IPS-NIHi11 (cell line): ENCODE measurements at regions not wholly inside any gene's neighbourhood (a gene's known extent, or its start where the extent isn't known, plus 50 kb on each side); places are given as distances from the start of the nearest gene placed in this dataset.
"Not testable (repeated sequence)": the region's sequence is repeated elsewhere in the genome, so short reads cannot be mapped to it uniquely, and the experiment has no call there.

Experiments
- DNase-seq: peaks from one replicate; pipeline ENCODE4 v3.0.0; 2012; ENCODE audit warnings: mixed read lengths, low spot score

DNA sequence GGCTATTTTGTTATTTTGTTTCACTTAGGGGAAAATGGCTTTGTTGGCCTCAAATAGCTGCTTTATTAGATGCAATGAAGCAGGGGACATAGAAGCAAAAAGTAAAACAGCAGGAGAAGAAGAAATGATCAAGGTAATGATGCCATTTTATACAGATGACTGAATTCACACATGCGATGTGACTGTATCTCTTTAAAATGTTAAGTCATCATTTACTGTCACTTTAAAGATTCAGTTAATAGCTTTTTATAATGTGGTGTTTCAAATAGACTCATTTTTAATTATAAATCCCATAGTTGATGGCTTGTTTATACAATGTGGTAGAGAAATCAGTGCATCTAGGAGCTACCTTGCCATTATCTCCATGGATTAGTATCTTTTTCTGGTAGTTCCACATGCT is 863.9 kb upstream of the DEFB115 start:
- DNase-seq = not testable (repeated sequence)

DNA sequence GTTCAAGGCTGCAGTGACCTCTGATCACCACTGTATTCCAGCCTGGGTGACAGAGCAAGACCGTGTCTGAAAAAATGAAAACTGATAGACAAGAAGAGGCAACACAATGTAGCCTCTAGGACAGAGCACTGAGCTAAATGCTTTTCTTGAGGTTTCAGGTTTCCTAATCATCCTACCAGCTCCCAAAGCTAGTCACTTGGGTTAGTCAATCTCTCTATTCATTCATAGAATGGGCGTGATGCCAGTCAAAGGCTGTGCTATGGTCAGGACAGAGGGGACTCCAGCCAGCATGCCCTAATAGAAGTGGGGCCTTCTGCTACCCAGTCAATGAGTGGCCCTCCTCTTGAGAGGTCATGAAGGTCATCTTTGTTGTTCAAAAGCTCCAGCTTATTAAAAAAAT is 860.4 kb upstream of the DEFB115 start:
- DNase-seq = not testable (repeated sequence)

DNA sequence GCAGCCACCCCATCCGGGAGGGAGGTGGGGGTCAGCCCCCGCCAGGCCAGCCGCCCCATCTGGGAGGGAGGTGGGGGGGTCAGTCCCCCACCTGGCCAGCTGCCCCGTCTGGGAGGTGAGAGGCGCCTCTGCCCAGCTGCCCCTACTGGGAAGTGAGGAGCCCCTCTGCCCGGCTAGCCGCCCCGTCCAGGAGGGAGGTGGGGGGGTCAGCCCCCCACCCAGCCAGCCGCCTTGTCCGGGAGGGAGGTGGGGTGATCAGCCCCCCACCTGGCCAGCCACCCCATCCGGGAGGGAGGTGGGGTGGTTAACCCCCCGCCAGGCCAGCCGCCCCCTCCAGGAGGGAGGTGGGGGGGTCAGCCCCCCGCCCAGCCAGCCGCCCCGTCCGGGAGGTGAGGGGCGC is 852.4 kb upstream of the DEFB115 start:
- not testable (repeated sequence) for DNase-seq

DNA sequence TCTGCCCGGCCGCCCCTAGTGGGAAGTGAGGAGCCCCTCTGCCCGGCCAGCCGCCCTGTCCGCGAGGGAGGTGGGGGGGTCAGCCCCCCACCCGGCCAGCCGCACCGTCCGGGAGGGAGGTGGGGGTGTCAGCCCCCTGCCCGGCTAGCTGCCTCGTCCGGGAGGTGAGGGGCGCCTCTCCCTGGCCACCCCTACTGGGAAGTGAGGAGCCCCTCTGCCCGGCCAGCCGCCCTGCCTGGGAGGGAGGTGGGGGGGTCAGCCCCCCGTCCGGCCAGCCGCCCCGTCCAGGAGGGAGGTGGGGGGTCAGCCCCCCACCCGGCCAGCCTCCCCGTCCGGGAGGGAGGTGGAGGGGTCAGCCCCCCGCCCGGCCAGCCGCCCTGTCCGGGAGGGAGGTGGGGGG is 851.9 kb upstream of the DEFB115 start:
- DNase-seq = not testable (repeated sequence)

DNA sequence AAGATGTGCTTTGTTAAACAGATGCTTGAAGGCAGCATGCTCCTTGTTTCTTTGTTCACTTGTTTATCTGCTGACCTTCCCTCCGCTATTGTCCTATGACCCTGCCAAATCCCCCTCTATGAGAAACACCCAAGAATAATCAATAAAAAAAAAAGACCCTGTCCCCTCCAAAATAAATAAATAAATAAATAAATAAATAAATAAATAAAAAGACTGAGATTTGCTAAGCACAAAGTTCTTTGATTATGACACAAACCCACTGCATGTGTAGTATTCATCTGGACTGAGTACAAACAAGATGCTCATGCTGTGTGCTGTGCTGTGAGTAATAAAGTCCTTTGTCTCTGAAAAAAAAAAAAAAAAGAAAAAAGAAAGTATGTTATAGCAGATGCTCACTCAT is 851.1 kb upstream of the DEFB115 start:
- DNase-seq = not testable (repeated sequence)

DNA sequence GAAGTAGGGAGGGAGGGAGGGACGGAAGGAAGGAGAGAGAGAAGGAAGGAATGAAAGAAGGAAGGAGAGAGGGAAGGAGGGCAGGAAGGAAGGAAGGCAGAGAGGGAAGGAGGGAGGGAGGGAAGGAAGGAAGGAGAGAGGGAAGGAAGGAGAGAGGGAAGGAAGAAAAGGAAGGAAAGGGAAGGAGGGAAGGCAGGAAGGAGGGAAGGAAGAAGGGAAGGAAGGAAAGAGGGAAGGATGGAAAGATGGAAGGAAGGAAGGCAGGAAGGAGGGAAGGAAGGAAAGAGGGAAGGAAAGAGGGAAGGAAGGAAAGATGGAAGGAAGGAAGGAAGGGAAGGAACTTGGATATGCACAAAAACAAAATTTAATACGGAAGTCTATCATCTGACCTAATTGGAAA is 844.5 kb upstream of the DEFB115 start:
- DNase-seq = no peak

DNA sequence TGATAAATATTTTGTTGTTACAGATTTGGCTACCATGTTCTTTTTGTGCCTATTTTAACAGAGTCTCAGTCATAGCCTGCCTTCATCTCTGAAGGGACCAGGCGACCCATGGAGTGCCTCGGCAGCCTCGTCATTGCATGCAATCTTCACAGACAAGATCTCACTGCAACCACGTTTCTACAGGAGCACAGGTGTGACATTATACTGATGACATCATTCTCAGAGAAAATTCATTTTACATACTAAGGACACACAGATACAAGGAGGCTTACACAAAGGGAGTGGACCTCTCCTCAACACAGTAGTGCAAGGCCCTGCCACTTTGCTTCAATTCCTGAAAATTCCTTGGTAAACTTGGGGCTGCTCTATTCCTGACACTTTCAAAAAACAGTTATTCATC is 840.1 kb upstream of the DEFB115 start:
- DNase-seq = not testable (repeated sequence)

DNA sequence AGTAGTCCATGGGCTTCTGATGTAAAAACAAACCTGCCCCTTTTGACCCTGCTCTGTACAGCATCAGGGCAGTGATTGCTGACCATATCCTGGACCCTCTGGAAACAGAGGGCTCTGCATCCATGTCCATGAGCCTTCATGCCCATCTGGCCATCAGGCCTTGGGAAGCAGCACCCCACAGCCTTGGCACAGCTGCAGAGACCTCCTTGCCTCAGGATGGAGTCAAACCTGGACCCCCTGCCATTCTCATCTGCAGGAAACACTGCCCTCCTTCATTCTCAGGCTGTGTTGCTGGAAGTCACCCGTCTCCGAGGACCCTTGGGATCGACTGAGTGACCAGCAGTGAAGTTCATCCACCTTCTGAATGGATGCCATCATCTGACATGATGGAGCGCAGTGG is 839.1 kb upstream of the DEFB115 start:
- not testable (repeated sequence) for DNase-seq

DNA sequence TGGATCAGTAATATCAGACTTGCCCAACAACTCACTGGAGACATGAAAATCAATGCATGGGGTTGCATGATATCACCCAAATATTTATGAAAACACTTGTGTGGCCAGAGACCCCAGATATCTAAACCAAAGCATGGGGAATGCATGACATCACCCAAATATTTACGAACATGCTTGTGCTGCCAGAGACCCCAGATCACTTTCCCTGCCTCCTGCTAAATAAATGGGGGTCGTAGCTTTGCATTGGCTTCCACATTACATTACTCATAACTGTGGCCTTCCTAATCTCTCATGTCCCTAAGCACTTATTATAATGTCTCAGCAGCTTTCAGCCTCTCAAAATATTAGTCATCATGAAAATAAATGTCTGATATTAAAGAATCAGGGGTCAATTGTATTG is 838.0 kb upstream of the DEFB115 start:
- DNase-seq = no peak

DNA sequence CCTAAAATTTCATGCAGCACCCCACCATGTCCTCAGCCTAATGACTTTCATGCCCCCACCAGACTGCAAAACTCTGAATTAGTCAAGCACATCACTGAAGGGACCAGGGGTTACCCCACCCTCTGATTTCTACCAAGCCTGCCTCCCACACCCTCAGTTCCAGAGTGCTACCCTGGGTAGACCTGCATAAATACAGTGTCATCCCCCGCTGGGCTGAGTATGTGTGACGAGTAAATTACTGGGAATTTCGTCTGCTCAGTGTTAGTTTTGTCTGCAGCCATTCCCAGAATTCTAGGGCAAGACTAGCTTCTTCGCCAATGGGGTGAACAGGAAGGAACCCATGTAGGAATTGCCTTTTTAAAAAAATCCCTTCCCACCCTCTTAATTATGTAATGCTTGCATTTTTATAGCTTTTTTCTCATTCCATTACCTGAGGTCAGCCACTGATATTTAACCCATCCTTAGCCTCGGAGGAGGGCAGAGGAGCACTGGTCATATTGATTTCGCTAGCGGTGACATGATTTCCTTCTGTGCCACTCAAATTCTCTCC is 837.5 kb upstream of the DEFB115 start:
- peak; percentile 4 for DNase-seq
